ENCODE measurements at regions not wholly inside any gene's neighbourhood (a gene's known extent, or its start where the extent isn't known, plus 50 kb on each side); places are given as distances from the start of the nearest gene placed in this dataset.

DNA sequence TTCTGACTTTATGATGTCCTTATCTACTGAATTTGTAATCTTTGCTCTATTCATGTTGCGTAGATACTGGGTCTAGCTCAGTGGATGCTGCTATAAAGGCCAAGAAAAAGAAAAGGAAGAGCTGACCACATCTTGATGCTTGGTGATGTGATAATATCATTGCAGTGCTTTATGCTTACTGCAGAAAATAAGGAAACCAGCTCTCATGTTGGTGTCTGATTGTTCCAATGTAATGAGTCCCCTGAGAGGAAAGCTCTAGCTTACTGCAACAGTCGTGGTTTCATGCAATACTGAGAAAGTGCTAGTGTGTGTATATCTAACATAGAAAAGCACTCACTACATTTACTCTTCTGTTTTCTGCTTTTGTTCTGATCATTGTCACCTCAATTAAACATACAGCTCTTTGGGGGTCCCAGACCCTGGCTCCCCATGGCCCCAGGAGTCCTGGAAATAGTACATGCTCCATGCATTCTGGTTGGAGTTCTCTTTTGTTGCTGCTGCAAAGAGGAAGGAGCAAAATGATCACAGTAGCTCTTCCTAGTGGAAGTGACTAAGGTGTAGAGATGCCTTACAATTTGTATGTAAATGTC is 338.8 kb downstream of the CYRIA start:
- DNase-seq (ENCODE audit: low read depth in 1 of 2, low spot score in 2 of 2) (peak in 1 of 2 experiments; percentile 8), FAIRE-seq (no peak)
- no peak overlapping the region for H4K5ac ChIP-seq (ENCODE audit: insufficient read length, low read depth, low read length)
- H3K56ac ChIP-seq (replicated peaks; ENCODE audit: insufficient read length, low read depth, low read length), result no peak overlapping the region
- no peak overlapping the region for H3K9ac ChIP-seq (replicated peaks in 1 of 4; ENCODE audit: extremely low read depth in 1 of 4, low read depth in 3 of 4, low read length in 3 of 4)
- H3K14ac ChIP-seq (ENCODE audit: insufficient read length), result no peak overlapping the region
- H3K9me3 ChIP-seq (ENCODE audit: insufficient read depth in 2 of 2, low read depth in 1 of 2, low read length in 1 of 2), result no peaks in the 10 kb centered on the region
- H3K27me3 ChIP-seq (replicated peaks in 1 of 4; ENCODE audit: control insufficient read depth in 3 of 4, extremely low read depth in 1 of 4, insufficient read depth in 3 of 4, low read length in 3 of 4), result 0 out of 7 replicates have a peak, but pooled peaks cover 0 to 3% (median 1%) of the 10 kb centered on the region in 4 experiments
- H4K8ac ChIP-seq (ENCODE audit: extremely low read depth, insufficient read depth, low read length), result no peak overlapping the region
- no peak overlapping the region for H2AK5ac ChIP-seq (ENCODE audit: low read depth, low read length)
- POLR2A ChIA-PET (ENCODE audit: partially characterized antibody), result no interaction called here
- no peak overlapping the region for H2AFZ ChIP-seq (ENCODE audit: low read length)
- no peak overlapping the region for H3K4me3 ChIP-seq (ENCODE audit: extremely low read depth in 1 of 4, insufficient read depth in 2 of 4, low read depth in 3 of 4, low read length in 4 of 4)
- H2BK5ac ChIP-seq (ENCODE audit: low read depth, low read length), result no peak overlapping the region
- 90% methylated on average over 2 of the region's 2 CpGs; no CpG with 5 or more reads in 1 of the 2 experiments for WGBS, 2 experiments (ENCODE audit: extremely low coverage in 1 of 2, insufficient coverage in 1 of 2, insufficient read length in 1 of 2, insufficient replicate concordance in 2 of 2, low coverage in 1 of 2, low lambda C conversion rate in 2 of 2, missing lambda C conversion rate in 1 of 2)
- no peak overlapping the region for H2BK12ac ChIP-seq (ENCODE audit: low read depth, low read length)
- no peak overlapping the region for H4K91ac ChIP-seq (replicated peaks; ENCODE audit: insufficient read length, low read length)
- H2BK120ac ChIP-seq (replicated peaks; ENCODE audit: low read depth, low read length), result no peak overlapping the region
- H2BK20ac ChIP-seq (ENCODE audit: low read length), result no peak overlapping the region
- no peak overlapping the region for H3K4ac ChIP-seq (replicated peaks; ENCODE audit: insufficient read length, low read depth, low read length)
- H3K4me2 ChIP-seq (ENCODE audit: insufficient read depth in 1 of 2, low read depth in 2 of 2, low read length in 2 of 2), result no peak overlapping the region
- CTCF ChIA-PET (ENCODE audit: partially characterized antibody), result interaction anchor here (0.9 to 2.5 kb wide), 8 partner anchors 35 to 689 kb away, joined by 3 to 10 read pairs (median 4); no protein-coding TSS in a partner anchor
- no peaks in the 10 kb centered on the region; the same call in 1 of the 2 replicates for H3K23me2 ChIP-seq (ENCODE audit: low read depth, low read length)
- no peak overlapping the region for H3K27ac ChIP-seq (ENCODE audit: low read depth, low read length)
- no peaks in the 10 kb centered on the region for H4K20me1 ChIP-seq (replicated peaks in 1 of 2; ENCODE audit: control insufficient read depth in 1 of 2, insufficient read depth in 2 of 2, low read length in 2 of 2)
- H3K18ac ChIP-seq (ENCODE audit: extremely low read depth, low read length), result no peak overlapping the region
- H3K79me1 ChIP-seq (ENCODE audit: low read depth, low read length), result no peaks in the 10 kb centered on the region
- no peaks in the 10 kb centered on the region for H3K79me2 ChIP-seq (ENCODE audit: control insufficient read depth in 1 of 2, insufficient read depth in 2 of 2, low read length in 2 of 2)
- no peak overlapping the region for H2BK15ac ChIP-seq (ENCODE audit: low read length)
- no peak overlapping the region for H3K23ac ChIP-seq (ENCODE audit: insufficient read length)
- peaks cover 9 to 16% (median 12%) of the 10 kb centered on the region in 4 experiments for H3K4me1 ChIP-seq (replicated peaks in 1 of 4; ENCODE audit: control insufficient read depth in 3 of 4, insufficient read depth in 4 of 4, low read length in 3 of 4)
- H3K36me3 ChIP-seq (ENCODE audit: control insufficient read depth in 2 of 4, insufficient read depth in 4 of 4, low read length in 3 of 4), result no peaks in the 10 kb centered on the region
- TF ChIP-seq CBX8 (IDR thresholded peaks at IDR 0.05; ENCODE audit: borderline replicate concordance, low read depth, low read length) (no peak), TAF1 (IDR thresholded peaks at IDR 0.05; ENCODE audit: low read depth, low read length) (no peak), CTCF (IDR thresholded peaks at IDR 0.05; ENCODE audit: control extremely low read depth in 1 of 3, insufficient read depth in 1 of 3, low read depth in 1 of 3, low read length in 3 of 3) (no peak), CHD2 (IDR thresholded peaks at IDR 0.05; ENCODE audit: low read length) (no peak), RFX5 (IDR thresholded peaks at IDR 0.05; ENCODE audit: borderline replicate concordance, low read depth, low read length) (no peak), JUND (IDR thresholded peaks at IDR 0.05; ENCODE audit: low read length) (no peak), ASH2L (IDR thresholded peaks at IDR 0.05; ENCODE audit: low read length) (no peak), SP4 (IDR thresholded peaks at IDR 0.05; ENCODE audit: low read length) (no peak), MAFK (IDR thresholded peaks at IDR 0.05; ENCODE audit: low read depth, low read length) (no peak), RXRA (IDR thresholded peaks at IDR 0.05; ENCODE audit: insufficient read depth, low read depth, low read length) (no peak), TEAD4 (IDR thresholded peaks at IDR 0.05; ENCODE audit: low read depth, low read length) (no peak), YY1 (IDR thresholded peaks at IDR 0.05; ENCODE audit: low read depth, low read length) (no peak), KDM1A (IDR thresholded peaks at IDR 0.05; ENCODE audit: borderline replicate concordance, low read length) (no peak)

Measured in H1 (cell line).